Activated T-helper 2 cell treated with anti-CD3 and anti-CD28 coated beads, Interferon-gamma antibody, Interleukin-2, Interleukin-4, amounts not matched to agents 10 μg/mL and 5 μg/mL and 100 μg/mL, durations not matched to agents 14 hours and 24 hours and 36 hours (primary cell): ENCODE measurements at regions not wholly inside any gene's neighbourhood (a gene's known extent, or its start where the extent isn't known, plus 50 kb on each side); places are given as distances from the start of the nearest gene placed in this dataset.

ENCODE experiments used
- DNase-seq: peaks from one replicate; pipeline ENCODE4 v3.0.0; 2021; ENCODE audit warnings: low spot score
- H3K27ac Mint-ChIP-seq: one replicate; pipeline ENCODE4 v1.8.0; 2021; ENCODE audit warnings: mixed read lengths
- H3K27me3 Mint-ChIP-seq: one replicate; pipeline ENCODE4 v1.8.0; 2021; ENCODE audit warnings: low read depth, mixed read lengths
- H3K36me3 Mint-ChIP-seq: one replicate; pipeline ENCODE4 v1.8.0; 2021; ENCODE audit warnings: low read depth, mixed read lengths
- H3K4me1 Mint-ChIP-seq: one replicate; pipeline ENCODE4 v1.8.0; 2021; ENCODE audit warnings: low read depth, mixed read lengths
- H3K4me3 Mint-ChIP-seq: one replicate; pipeline ENCODE4 v1.8.0; 2021; ENCODE audit warnings: low read depth, mild to moderate bottlenecking, moderate library complexity, mixed read lengths
- H3K9me3 Mint-ChIP-seq: one replicate; pipeline ENCODE4 v1.8.0; 2021; ENCODE audit warnings: mixed read lengths
- intact Hi-C: fragments of 100-400 bp; cut with micrococcal nuclease; formaldehyde crosslinking; loops from one replicate; pipeline ENCODE4 v1.15.1; 2023

- Mint-ChIP-seq H3K4me3 (no peak overlapping the region), H3K4me1 (no peaks in the 10 kb centered on the region), H3K27me3 (no peaks in the 10 kb centered on the region), H3K27ac (no peak overlapping the region), H3K9me3 (no peaks in the 10 kb centered on the region), H3K36me3 (no peaks in the 10 kb centered on the region)
- intact Hi-C loops: no loop called here
- no peak for DNase-seq
Observed at GRCh38 chr1:208523007-208523406, 278.8 kb upstream of the PLXNA2 start.

GRCh38 chr1:208524376-208524775 lies 280.2 kb upstream of the PLXNA2 start:
- DNase-seq: no peak
- Mint-ChIP-seq H3K4me1 (no peaks in the 10 kb centered on the region), H3K27ac (no peak overlapping the region), H3K27me3 (no peaks in the 10 kb centered on the region), H3K4me3 (no peak overlapping the region), H3K36me3 (no peaks in the 10 kb centered on the region), H3K9me3 (no peaks in the 10 kb centered on the region)
- intact Hi-C loops: no loop called here

GRCh38 chr1:208524925-208525324 lies 280.7 kb upstream of the PLXNA2 start:
- intact Hi-C loops: no loop called here
- no peaks in the 10 kb centered on the region for H3K27me3 Mint-ChIP-seq
- no peaks in the 10 kb centered on the region for H3K4me1 Mint-ChIP-seq
- H3K4me3 Mint-ChIP-seq: no peak overlapping the region
- no peaks in the 10 kb centered on the region for H3K9me3 Mint-ChIP-seq
- no peak for DNase-seq
- no peaks in the 10 kb centered on the region for H3K36me3 Mint-ChIP-seq
- H3K27ac Mint-ChIP-seq: no peak overlapping the region

GRCh38 chr1:208525417-208525816 lies 281.2 kb upstream of the PLXNA2 start:
- Mint-ChIP-seq H3K27ac (no peak overlapping the region), H3K4me1 (no peaks in the 10 kb centered on the region), H3K4me3 (no peak overlapping the region), H3K27me3 (no peaks in the 10 kb centered on the region), H3K36me3 (no peaks in the 10 kb centered on the region), H3K9me3 (no peaks in the 10 kb centered on the region)
- DNase-seq: no peak
- intact Hi-C loops: no loop called here

GRCh38 chr1:208526613-208527125 lies 282.5 kb upstream of the PLXNA2 start:
- Mint-ChIP-seq H3K4me1 (no peaks in the 10 kb centered on the region), H3K27ac (no peak overlapping the region), H3K27me3 (no peaks in the 10 kb centered on the region), H3K4me3 (no peak overlapping the region), H3K9me3 (no peaks in the 10 kb centered on the region), H3K36me3 (no peaks in the 10 kb centered on the region)
- no peak for DNase-seq
- intact Hi-C loops: no loop called here

GRCh38 chr1:208527156-208527555 lies 283.0 kb upstream of the PLXNA2 start:
- H3K4me3 Mint-ChIP-seq: no peak overlapping the region
- H3K27me3 Mint-ChIP-seq: no peaks in the 10 kb centered on the region
- DNase-seq: no peak
- H3K4me1 Mint-ChIP-seq: no peaks in the 10 kb centered on the region
- H3K27ac Mint-ChIP-seq: no peak overlapping the region
- no peaks in the 10 kb centered on the region for H3K9me3 Mint-ChIP-seq
- H3K36me3 Mint-ChIP-seq: no peaks in the 10 kb centered on the region
- intact Hi-C loops: no loop called here

GRCh38 chr1:208528578-208529240 lies 284.5 kb upstream of the PLXNA2 start:
- Mint-ChIP-seq H3K27me3 (no peaks in the 10 kb centered on the region), H3K4me1 (no peaks in the 10 kb centered on the region), H3K36me3 (no peaks in the 10 kb centered on the region), H3K4me3 (no peak overlapping the region), H3K9me3 (no peaks in the 10 kb centered on the region), H3K27ac (no peak overlapping the region)
- intact Hi-C loops: no loop called here
- no peak for DNase-seq

- no peaks in the 10 kb centered on the region for H3K4me1 Mint-ChIP-seq
- no peak overlapping the region for H3K4me3 Mint-ChIP-seq
- no peaks in the 10 kb centered on the region for H3K36me3 Mint-ChIP-seq
- no peaks in the 10 kb centered on the region for H3K27me3 Mint-ChIP-seq
- no peaks in the 10 kb centered on the region for H3K9me3 Mint-ChIP-seq
- intact Hi-C loops: no loop called here
- no peak overlapping the region for H3K27ac Mint-ChIP-seq
- no peak for DNase-seq
Observed at GRCh38 chr1:208531003-208531750, 287.0 kb upstream of the PLXNA2 start.

GRCh38 chr1:208533746-208534598 lies 289.8 kb upstream of the PLXNA2 start:
- Mint-ChIP-seq H3K4me3 (no peak overlapping the region), H3K27ac (no peak overlapping the region), H3K27me3 (no peaks in the 10 kb centered on the region), H3K9me3 (no peaks in the 10 kb centered on the region), H3K36me3 (no peaks in the 10 kb centered on the region), H3K4me1 (no peaks in the 10 kb centered on the region)
- intact Hi-C loops: no loop called here
- no peak for DNase-seq

GRCh38 chr1:208534599-208534897 lies 290.4 kb upstream of the PLXNA2 start:
- intact Hi-C loops: no loop called here
- H3K36me3 Mint-ChIP-seq: no peaks in the 10 kb centered on the region
- H3K27ac Mint-ChIP-seq: no peak overlapping the region

GRCh38 chr1:208534979-208535378 lies 290.8 kb upstream of the PLXNA2 start:
- H3K27me3 Mint-ChIP-seq: no peaks in the 10 kb centered on the region
- no peaks in the 10 kb centered on the region for H3K36me3 Mint-ChIP-seq
- no peaks in the 10 kb centered on the region for H3K9me3 Mint-ChIP-seq
- H3K4me3 Mint-ChIP-seq: no peak overlapping the region
- intact Hi-C loops: no loop called here
- H3K4me1 Mint-ChIP-seq: no peaks in the 10 kb centered on the region
- H3K27ac Mint-ChIP-seq: no peak overlapping the region
- DNase-seq: no peak

More at GRCh38 chr1:208534599-208534897, 290.4 kb upstream of the PLXNA2 start:
- H3K27me3 Mint-ChIP-seq: no peaks in the 10 kb centered on the region
- no peak for DNase-seq
- H3K4me1 Mint-ChIP-seq: no peaks in the 10 kb centered on the region
- H3K9me3 Mint-ChIP-seq: no peaks in the 10 kb centered on the region
- H3K4me3 Mint-ChIP-seq: no peak overlapping the region

- no peaks in the 10 kb centered on the region for H3K27me3 Mint-ChIP-seq
- H3K27ac Mint-ChIP-seq: no peak overlapping the region
- no peaks in the 10 kb centered on the region for H3K9me3 Mint-ChIP-seq
- no peaks in the 10 kb centered on the region for H3K36me3 Mint-ChIP-seq
- DNase-seq: no peak
- H3K4me3 Mint-ChIP-seq: no peak overlapping the region
- intact Hi-C loops: no loop called here
- H3K4me1 Mint-ChIP-seq: no peaks in the 10 kb centered on the region
Observed at GRCh38 chr1:208535511-208535910, 291.3 kb upstream of the PLXNA2 start.

- intact Hi-C loops: no loop called here
- Mint-ChIP-seq H3K4me3 (no peak overlapping the region), H3K36me3 (no peaks in the 10 kb centered on the region), H3K27me3 (no peaks in the 10 kb centered on the region), H3K4me1 (no peaks in the 10 kb centered on the region), H3K27ac (no peak overlapping the region), H3K9me3 (no peaks in the 10 kb centered on the region)
- DNase-seq: no peak
Observed at GRCh38 chr1:208536212-208536611, 292.0 kb upstream of the PLXNA2 start.
